ENCODE measurements at regions not wholly inside any gene's neighbourhood (a gene's known extent, or its start where the extent isn't known, plus 50 kb on each side); places are given as distances from the start of the nearest gene placed in this dataset.

GRCh38 chr7:114342431-114343179 lies 72.0 kb upstream of the FOXP2 start:
- no peak for TF ChIP-seq CTCF (IDR thresholded peaks at IDR 0.05)
- TF ChIP-seq POLR2A (IDR thresholded peaks at IDR 0.05), result no peak
